ENCODE measurements at regions not wholly inside any gene's neighbourhood (a gene's known extent, or its start where the extent isn't known, plus 50 kb on each side); places are given as distances from the start of the nearest gene placed in this dataset.

- H3K79me2 ChIP-seq (ENCODE audit: low read length): no peaks in the 10 kb centered on the region
- TF ChIP-seq EZH2phosphoT487 (IDR thresholded peaks at IDR 0.05; ENCODE audit: low read depth) (no peak), CTCF (IDR thresholded peaks at IDR 0.05; ENCODE audit: low read depth, low read length) (no peak)
Measured at GRCh38 chr19:30096596-30097370, 154.7 kb downstream of the URI1 start.

GRCh38 chr19:30097746-30098280, 155.8 kb downstream of the URI1 start:
- Histone ChIP-seq H3K4me2 (ENCODE audit: low read length) (no peak overlapping the region), H3K4me1 (ENCODE audit: low read length) (no peaks in the 10 kb centered on the region), H3K36me3 (replicated peaks; ENCODE audit: low read depth, low read length) (no peaks in the 10 kb centered on the region), H2AFZ (ENCODE audit: low read depth, low read length) (no peak overlapping the region), H3K4me3 (ENCODE audit: low read length) (no peak overlapping the region), H3K27me3 (ENCODE audit: low read depth, low read length) (no peaks in the 10 kb centered on the region), H3K27ac (ENCODE audit: low read length) (no peak overlapping the region), H4K20me1 (ENCODE audit: insufficient read depth, low read length) (no peaks in the 10 kb centered on the region), H3K9ac (ENCODE audit: low read length) (no peak overlapping the region), H3K9me3 (ENCODE audit: insufficient read depth, low read length) (no peaks in the 10 kb centered on the region), H3K79me2 (ENCODE audit: low read length) (no peaks in the 10 kb centered on the region)
- TF ChIP-seq CTCF (IDR thresholded peaks at IDR 0.05; ENCODE audit: low read depth, low read length): no peak
- no peak for TF ChIP-seq EZH2phosphoT487 (IDR thresholded peaks at IDR 0.05; ENCODE audit: low read depth)

More at GRCh38 chr19:30096596-30097370, 154.7 kb downstream of the URI1 start:
- Histone ChIP-seq H4K20me1 (ENCODE audit: insufficient read depth, low read length) (no peaks in the 10 kb centered on the region), H3K36me3 (replicated peaks; ENCODE audit: low read depth, low read length) (no peaks in the 10 kb centered on the region), H3K9me3 (ENCODE audit: insufficient read depth, low read length) (no peaks in the 10 kb centered on the region), H3K4me3 (ENCODE audit: low read length) (no peak overlapping the region), H3K27ac (ENCODE audit: low read length) (no peak overlapping the region), H3K9ac (ENCODE audit: low read length) (no peak overlapping the region), H2AFZ (ENCODE audit: low read depth, low read length) (no peak overlapping the region), H3K27me3 (ENCODE audit: low read depth, low read length) (no peaks in the 10 kb centered on the region), H3K4me1 (ENCODE audit: low read length) (no peaks in the 10 kb centered on the region), H3K4me2 (ENCODE audit: low read length) (no peak overlapping the region)

GRCh38 chr19:30102239-30102638, 160.2 kb downstream of the URI1 start:
- H3K27ac ChIP-seq (ENCODE audit: low read length): no peak overlapping the region
- H3K27me3 ChIP-seq (ENCODE audit: low read depth, low read length): no peaks in the 10 kb centered on the region
- H3K36me3 ChIP-seq (replicated peaks; ENCODE audit: low read depth, low read length): no peaks in the 10 kb centered on the region
- no peak overlapping the region for H3K9ac ChIP-seq (ENCODE audit: low read length)
- H2AFZ ChIP-seq (ENCODE audit: low read depth, low read length): no peak overlapping the region
- TF ChIP-seq CTCF (IDR thresholded peaks at IDR 0.05; ENCODE audit: low read depth, low read length) (no peak), EZH2phosphoT487 (IDR thresholded peaks at IDR 0.05; ENCODE audit: low read depth) (no peak)
- no peaks in the 10 kb centered on the region for H3K9me3 ChIP-seq (ENCODE audit: insufficient read depth, low read length)
- no peaks in the 10 kb centered on the region for H3K79me2 ChIP-seq (ENCODE audit: low read length)
- no peaks in the 10 kb centered on the region for H4K20me1 ChIP-seq (ENCODE audit: insufficient read depth, low read length)
- H3K4me1 ChIP-seq (ENCODE audit: low read length): 0 out of 2 replicates have a peak, but pooled peaks cover 2% of the 10 kb centered on the region
- H3K4me3 ChIP-seq (ENCODE audit: low read length): no peak overlapping the region
- H3K4me2 ChIP-seq (ENCODE audit: low read length): no peak overlapping the region

- Histone ChIP-seq H3K27me3 (ENCODE audit: low read depth, low read length) (no peaks in the 10 kb centered on the region), H3K9me3 (ENCODE audit: insufficient read depth, low read length) (no peaks in the 10 kb centered on the region), H4K20me1 (ENCODE audit: insufficient read depth, low read length) (no peaks in the 10 kb centered on the region), H3K4me2 (ENCODE audit: low read length) (no peak overlapping the region), H3K79me2 (ENCODE audit: low read length) (no peaks in the 10 kb centered on the region), H3K27ac (ENCODE audit: low read length) (no peak overlapping the region), H3K36me3 (replicated peaks; ENCODE audit: low read depth, low read length) (no peaks in the 10 kb centered on the region), H3K9ac (ENCODE audit: low read length) (no peak overlapping the region), H3K4me3 (ENCODE audit: low read length) (no peak overlapping the region), H2AFZ (ENCODE audit: low read depth, low read length) (no peak overlapping the region), H3K4me1 (ENCODE audit: low read length) (0 out of 2 replicates have a peak, but pooled peaks cover 2% of the 10 kb centered on the region)
- TF ChIP-seq CTCF (IDR thresholded peaks at IDR 0.05; ENCODE audit: low read depth, low read length): no peak
- TF ChIP-seq EZH2phosphoT487 (IDR thresholded peaks at IDR 0.05; ENCODE audit: low read depth): no peak
Measured at GRCh38 chr19:30102666-30103065, 160.6 kb downstream of the URI1 start.

All from OCI-LY3 (cell line).